AG09319 (cell line): ENCODE measurements at regions not wholly inside any gene's neighbourhood (a gene's known extent, or its start where the extent isn't known, plus 50 kb on each side); places are given as distances from the start of the nearest gene placed in this dataset.
"Not testable (repeated sequence)": the region's sequence is repeated elsewhere in the genome, so short reads cannot be mapped to it uniquely, and the experiment has no call there.

ENCODE experiments used
- DNase-seq: peaks from one replicate; pipeline ENCODE4 v3.0.0-alpha.2; 2010; ENCODE audit warnings: low read depth; ENCODE audit errors: extremely low read depth
- CTCF ChIP-seq: IDR thresholded peaks from 2 replicates; pipeline ENCODE4 v1.5.1; 2011; ENCODE audit warnings: low read depth, mild to moderate bottlenecking, inconsistent platforms, low read length, moderate library complexity

DNA sequence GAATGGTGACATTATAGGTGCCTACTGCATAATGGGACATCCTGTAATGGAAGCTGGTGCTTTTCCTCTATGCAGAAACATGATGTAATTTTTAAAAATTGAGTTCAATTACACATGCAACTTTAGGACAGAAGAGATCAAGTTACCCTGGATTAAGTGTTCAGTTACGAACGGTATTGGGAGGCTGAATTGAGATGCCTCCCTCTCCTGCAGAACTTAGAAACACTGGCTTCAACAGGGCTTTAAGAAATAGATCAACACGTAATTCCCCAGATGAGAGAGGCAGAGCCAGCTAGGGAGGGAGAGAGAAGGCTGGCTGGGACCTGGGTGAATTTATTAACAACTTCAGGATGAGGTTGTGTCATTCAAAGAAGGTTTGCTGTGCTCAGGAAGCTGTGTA lies 232.8 kb downstream of the CDH26 start:
- DNase-seq = no peak
- TF ChIP-seq CTCF = no peak

- no peak for TF ChIP-seq CTCF
- DNase-seq = no peak
These were observed 234.1 kb downstream of the CDH26 start for GRCh38 chr20:60192326-60192725.

- not testable (repeated sequence) for DNase-seq
These were observed 240.9 kb downstream of the CDH26 start for GRCh38 chr20:60199132-60199531.

GRCh38 chr20:60199866-60200265 lies 241.6 kb downstream of the CDH26 start:
- no peak for TF ChIP-seq CTCF
- no peak for DNase-seq

GRCh38 chr20:60200305-60200918 lies 242.2 kb downstream of the CDH26 start:
- DNase-seq = no peak
- no peak for TF ChIP-seq CTCF

DNA sequence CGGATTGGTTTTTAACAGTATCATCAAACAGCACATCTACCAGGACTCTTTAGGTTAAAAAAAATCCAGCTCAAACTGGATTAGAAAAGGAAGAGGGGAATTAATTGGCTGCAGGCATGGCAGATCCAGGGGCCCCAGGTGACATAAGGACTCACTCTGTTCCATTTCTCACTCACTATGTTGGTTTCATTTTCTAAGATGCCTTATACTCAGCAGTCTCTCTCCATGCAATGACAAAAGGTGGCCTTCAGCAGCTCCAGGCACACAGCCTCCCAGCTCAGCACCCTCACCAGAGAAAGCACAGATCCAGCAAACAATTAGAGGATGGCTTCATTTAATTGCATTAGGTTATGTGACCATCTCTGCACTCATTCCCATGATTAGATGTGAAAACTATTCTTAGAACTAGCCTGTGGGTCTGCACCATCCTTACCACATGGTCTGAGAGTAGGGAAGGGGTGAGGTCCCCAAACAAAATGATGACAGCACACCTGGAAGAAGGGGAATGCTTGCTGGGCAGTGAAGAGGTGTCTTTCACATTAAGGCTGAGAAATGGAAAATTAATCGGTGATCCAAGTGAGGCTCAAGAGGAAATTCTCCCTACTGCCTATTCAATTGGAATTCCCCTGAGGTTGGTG lies 243.1 kb downstream of the CDH26 start:
- no peak for TF ChIP-seq CTCF
- DNase-seq = no peak

DNA sequence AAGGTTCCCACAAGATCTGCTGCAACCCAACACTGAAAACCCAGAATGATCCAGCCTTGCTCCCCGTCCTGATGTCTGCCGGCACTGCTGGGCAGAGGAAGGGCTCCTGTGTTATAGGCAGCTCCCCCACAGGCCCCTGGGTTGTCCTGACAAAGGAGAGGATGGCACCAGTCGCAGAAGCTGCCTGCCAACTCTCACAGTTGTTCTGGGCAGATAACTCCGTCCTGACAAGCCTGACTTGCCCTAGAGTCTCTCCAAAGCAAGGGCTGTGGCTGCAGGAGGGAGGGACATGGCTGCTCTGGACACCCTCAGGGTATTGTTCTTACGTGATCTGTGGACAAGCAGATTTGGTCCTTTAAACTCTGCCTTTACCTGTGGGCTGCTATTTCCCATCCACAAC lies 243.8 kb downstream of the CDH26 start:
- TF ChIP-seq CTCF = no peak
- no peak for DNase-seq

DNA sequence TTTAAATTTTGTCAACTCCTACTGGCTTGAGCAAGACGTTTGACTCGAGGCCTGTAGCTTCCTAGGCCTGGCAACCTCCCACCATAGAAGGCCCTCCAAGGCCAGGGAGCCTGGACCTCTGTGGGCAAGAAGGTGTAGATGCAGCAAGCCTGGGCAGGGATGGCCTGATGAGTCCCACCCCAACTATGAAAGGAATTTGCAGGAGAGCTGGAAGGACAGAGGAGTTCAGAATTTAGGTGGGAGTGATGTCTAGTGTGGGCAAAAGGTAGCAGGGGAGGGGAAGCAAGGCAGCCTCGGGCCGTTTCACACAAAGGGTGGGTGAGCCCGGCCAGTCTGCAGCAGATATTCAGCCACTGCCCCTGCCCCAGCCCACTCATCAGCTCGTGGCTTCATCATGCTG lies 245.2 kb downstream of the CDH26 start:
- TF ChIP-seq CTCF = no peak

More for the DNA sequence above, 245.2 kb downstream of the CDH26 start:
- no peak for DNase-seq
